ENCODE measurements at regions not wholly inside any gene's neighbourhood (a gene's known extent, or its start where the extent isn't known, plus 50 kb on each side); places are given as distances from the start of the nearest gene placed in this dataset.

GRCh38 chr20:52817511-52817910 is 154.6 kb upstream of the TSHZ2 start:
- DNase-seq: no peak

- peak; percentile 30 for DNase-seq
Measured at GRCh38 chr20:52814371-52814770, 157.8 kb upstream of the TSHZ2 start.

GRCh38 chr20:52812231-52812847 is 159.8 kb upstream of the TSHZ2 start:
- no peak for DNase-seq

DNA sequence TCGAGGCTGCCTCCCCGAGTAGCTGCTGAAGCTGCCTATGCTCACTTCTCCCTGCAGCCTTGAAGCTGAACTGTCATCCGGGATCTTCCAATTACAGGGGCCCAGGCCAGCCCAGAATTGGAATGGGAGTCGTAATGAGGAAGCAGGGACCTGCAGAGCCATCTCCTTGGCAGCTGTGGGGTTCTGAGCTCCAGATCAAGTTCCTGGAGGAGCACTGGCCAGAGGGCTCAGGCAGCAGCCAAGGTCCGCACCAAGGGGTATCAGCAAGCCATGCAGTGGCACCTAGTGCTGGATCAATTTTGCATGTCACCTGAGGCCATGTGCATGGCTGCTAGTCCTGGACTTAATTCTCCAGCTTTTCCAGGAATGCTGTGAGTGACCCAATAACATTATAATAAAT is 163.2 kb upstream of the TSHZ2 start:
- DNase-seq: no peak

DNA sequence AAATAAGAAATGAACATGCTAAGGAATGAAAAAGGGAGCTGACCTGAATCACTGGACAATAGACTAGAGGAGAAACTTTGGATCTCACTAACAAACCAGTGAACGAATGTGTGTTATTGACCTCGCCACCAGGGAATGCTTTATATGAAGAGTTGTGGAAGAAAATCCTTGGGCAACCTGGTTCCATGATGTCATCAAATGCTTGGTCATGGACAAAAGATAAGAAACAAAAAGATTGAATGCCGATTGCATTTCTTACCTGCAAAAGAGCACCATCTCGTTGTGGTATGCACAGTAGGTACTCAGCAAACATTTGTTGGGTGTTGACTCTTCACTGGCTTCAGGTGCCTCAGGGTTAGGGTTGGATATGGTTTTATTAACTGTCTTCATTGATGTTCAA is 165.2 kb upstream of the TSHZ2 start:
- DNase-seq: no peak

GRCh38 chr20:52805843-52806242 is 166.3 kb upstream of the TSHZ2 start:
- no peak for DNase-seq

DNA sequence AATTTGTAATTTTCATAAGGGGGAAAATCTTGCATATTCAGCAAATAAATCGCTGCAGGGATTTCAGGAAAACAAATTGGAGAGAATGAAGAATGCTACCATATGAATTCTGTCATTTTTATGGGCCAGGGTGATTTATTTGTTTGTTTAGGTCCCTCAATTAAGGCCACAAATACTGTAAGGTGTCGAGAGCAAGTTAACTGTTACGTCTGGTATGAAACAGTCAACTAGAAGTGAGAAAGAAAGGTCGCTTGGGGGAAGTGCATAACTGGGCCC is 166.9 kb upstream of the TSHZ2 start:
- no peak for DNase-seq

DNA sequence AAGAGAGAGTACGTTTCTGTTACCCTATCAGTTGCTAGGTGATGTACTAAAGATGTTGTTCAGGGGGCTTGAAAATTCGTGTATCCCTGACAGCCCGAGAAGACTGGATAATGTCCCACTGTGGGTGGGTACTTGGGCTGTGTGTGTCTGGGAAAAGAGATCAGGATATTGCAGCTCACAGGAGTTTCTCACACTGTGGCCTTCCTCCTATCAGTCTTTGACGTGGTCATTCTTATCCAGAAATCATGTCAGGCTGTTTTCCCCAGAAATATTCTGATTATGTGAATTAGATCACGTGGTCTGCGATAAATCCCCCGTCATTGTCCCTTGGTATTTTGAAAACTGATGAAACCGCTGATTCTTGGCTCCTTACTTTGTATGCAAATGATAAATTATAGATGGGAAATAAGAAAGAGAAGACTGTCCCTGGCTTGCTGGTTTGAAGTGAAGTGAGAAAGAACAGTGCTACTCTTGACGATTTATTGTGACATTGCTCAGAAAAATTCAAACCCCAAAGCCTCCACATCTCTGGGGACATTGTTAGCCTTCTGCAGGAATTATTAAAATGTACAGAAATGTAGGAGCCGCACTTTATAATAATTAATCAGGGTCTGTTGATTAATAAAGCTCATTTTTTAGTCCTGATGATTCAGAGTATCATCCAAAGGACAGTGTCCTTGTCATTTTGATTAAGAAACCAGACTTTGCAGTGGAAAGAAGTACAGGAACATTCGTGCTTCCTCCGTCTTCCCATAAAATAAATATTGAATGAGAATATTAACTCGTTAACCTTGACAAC is 167.5 kb upstream of the TSHZ2 start:
- DNase-seq: no peak

GRCh38 chr20:52801628-52802006 is 170.5 kb upstream of the TSHZ2 start:
- no peak for DNase-seq

DNA sequence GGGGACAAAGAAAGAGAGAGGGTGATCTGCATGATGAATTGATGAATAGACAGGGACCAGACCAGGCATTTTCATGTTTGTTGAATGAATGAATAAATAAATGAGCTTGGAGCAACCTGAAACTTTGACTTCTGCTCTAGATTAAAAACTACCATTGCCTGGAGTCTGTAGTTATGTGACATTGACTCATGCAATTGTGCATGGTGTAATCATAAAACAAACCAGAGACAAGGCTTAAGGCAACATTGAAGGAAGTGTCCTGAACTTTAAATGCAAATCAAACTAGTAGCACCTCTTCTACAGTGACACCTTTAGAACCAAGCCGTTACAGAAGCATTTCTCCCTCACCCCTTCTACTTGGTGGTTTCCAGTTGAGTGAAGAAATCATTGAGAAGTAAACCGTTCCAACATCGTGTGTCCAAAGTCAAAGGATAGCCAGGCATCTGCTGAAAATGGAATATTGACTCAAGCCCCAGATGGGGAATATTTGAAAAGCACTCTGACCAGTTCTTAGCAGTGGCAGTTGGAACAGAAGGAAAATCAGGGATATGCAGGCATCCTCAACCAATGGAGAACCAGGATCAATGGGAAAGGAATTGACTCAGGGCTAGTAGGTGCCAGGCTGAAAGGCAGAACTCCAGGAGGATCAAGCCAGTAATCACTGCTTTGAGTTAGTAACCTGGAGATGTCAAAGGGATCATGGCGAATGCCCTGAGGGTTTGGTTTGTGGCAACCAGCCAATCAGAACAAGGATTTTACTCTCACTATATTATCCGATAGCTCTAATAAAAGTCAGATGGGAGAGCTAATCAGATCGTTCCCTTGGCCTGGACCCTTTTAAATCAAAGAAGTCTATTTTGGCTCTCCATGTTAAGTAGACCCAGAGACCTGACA is 171.2 kb upstream of the TSHZ2 start:
- DNase-seq: no peak

- no peak for DNase-seq
Measured at GRCh38 chr20:52799130-52799529, 173.0 kb upstream of the TSHZ2 start.

- no peak for DNase-seq
Measured at GRCh38 chr20:52798124-52798523, 174.0 kb upstream of the TSHZ2 start.

DNA sequence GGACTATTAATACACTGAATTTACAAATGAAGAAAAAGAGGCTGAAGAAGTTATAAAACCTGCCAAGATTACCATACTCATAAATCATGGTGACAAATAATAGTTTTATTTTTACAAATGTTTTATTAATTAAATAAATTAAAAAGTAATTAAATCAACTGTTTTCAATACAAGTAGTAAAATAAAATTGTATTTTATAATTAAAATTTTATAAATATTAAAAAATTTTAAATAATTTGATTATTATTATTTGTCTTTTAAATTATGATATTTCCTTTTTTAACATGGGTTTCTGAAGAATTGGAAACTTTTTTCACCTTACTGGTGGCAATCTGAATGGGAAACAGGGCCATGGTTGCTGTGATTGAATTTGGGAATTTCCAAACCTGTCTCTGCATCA is 177.3 kb upstream of the TSHZ2 start:
- no peak for DNase-seq

GRCh38 chr20:52793339-52793963 is 178.7 kb upstream of the TSHZ2 start:
- no peak for DNase-seq

DNA sequence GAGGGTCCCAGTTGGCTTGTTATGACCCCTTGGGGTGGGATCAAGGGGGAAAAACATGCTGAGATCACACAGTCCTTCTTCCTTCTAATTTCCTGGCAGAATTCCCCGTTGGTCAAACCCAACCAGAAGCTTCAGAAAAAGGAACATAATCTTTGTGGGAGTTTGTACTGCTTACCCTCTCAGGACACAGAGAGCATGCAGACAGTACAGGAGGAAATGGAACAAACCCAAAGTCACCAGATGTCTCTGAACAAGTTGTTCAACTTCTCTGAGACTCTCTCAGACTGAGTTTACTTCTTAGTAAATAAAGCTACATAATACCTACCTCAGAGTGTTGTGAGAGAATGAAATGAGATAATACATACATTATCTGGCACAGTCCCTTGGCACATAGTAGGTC is 181.1 kb upstream of the TSHZ2 start:
- DNase-seq: no peak

- DNase-seq: no peak
Measured at GRCh38 chr20:52789716-52790115, 182.4 kb upstream of the TSHZ2 start.

DNA sequence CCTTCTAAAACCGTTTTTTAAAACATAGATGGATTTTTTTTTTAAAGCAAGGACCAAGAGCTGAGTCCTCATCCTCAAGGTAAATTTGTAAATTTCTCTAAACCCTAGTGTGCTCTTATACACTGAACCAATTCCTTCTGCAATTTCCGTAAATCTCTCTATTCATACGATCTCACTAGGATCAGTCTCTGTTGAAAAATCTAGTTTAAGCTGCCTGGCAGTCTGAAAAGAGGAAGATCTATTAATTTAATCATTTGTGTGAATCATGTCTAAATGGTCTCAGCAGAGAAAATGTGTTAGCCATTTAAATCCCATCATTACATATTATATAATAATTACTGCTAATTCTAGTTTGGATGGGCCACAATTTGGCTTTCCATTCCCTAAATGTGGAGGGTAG is 184.2 kb upstream of the TSHZ2 start:
- no peak for DNase-seq

GRCh38 chr20:52787216-52787615 is 184.9 kb upstream of the TSHZ2 start:
- DNase-seq: no peak

- DNase-seq: no peak
Measured at GRCh38 chr20:52785679-52786078, 186.5 kb upstream of the TSHZ2 start.

- DNase-seq: no peak
Measured at GRCh38 chr20:52783769-52784168, 188.4 kb upstream of the TSHZ2 start.

DNA sequence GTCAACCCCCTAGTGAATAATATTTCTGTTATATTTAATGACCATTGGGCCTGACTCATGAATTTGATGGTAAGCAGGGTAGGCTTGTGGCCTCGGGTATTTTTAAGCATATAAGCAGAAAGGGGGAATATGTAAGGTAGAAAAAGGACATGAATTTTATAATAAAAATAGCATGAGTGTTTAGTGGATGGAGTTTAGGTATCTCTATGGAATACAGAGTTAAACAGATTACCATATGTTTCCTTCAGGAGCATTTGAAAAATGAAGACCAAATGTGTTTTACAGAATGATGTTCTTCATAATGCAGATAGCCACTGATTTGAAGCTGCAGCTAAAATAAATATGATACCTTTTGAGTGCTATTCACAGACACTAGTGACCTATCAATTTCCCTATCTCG is 191.7 kb upstream of the TSHZ2 start:
- DNase-seq: no peak

DNA sequence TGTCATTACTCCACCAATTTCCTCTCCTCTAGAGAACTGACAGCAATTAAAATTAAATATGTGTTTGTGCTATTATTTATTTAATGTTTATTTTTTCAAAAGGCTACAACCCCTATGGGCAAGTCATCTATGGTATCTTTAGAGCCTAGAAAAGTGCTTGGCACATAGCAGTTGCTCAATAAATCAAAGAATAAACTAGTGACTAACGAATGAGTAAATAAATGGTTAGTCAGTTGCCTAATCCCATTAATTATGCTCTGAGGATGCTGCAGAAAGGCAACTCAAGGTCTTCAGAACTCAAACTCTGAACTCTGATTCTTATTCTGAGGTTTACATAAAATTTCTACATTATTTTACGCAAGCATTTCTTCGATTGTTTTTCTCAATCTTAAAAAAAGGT is 193.0 kb upstream of the TSHZ2 start:
- DNase-seq: no peak

GRCh38 chr20:52777171-52777570 is 195.0 kb upstream of the TSHZ2 start:
- DNase-seq: no peak

- DNase-seq: no peak
Measured at GRCh38 chr20:52775786-52776185, 196.4 kb upstream of the TSHZ2 start.
